HCT116 (cell line): ENCODE measurements at regions not wholly inside any gene's neighbourhood (a gene's known extent, or its start where the extent isn't known, plus 50 kb on each side); places are given as distances from the start of the nearest gene placed in this dataset.

Experiments
- ATAC-seq: fragments of 200-7000 bp; cut with Tn5 transposase; 2 replicates; pipeline ENCODE4 v1.9.1; 2020; ENCODE audit warnings: mild to moderate bottlenecking, moderate library complexity
- BruUV-seq: library from RNA; stranded (reverse); fragments of 400-500 nt; replicated peaks from 2 replicates; lab custom pipeline; 2021; lab: Mats Ljungman, UMichigan
- CTCF ChIA-PET: fragments of 300-600 bp; sonication (Branson Sonifier 250); formaldehyde crosslinking; loops from one replicate; lab custom pipeline; 2021; ENCODE audit warnings: antibody characterized with exemption; lab: Charles Lee
- POLR2A ChIA-PET: fragments of 300-600, 350-600 bp; sonication (Branson Sonifier 250); formaldehyde crosslinking; loops from one replicate; lab custom pipeline; 2021; ENCODE audit warnings: antibody characterized with exemption; lab: Charles Lee
- RAD21 ChIA-PET, 2 experiments: fragments of 300-600 bp; sonication (Branson Sonifier 250); formaldehyde crosslinking; loops; one replicate each; lab custom pipeline; 2023; ENCODE audit warnings: low total read pairs in 2 of 2; ENCODE audit not compliant: uncharacterized antibody in 2 of 2, unreplicated experiment in 2 of 2, low non-redundant PET in 1 of 2; lab: Charles Lee
- DNase-seq: peaks from one replicate; pipeline ENCODE4 v3.0.0-alpha.2; 2010; ENCODE audit warnings: low read depth, low spot score
- H2AFZ ChIP-seq: fragments of 200-600 bp; shearing (Covaris generic), sonication (generic); 2 replicates; pipeline ENCODE4 v1.6.1; 2017; ENCODE audit warnings: low read depth, mixed run types, mixed read lengths, antibody characterized with exemption, low read length; ENCODE audit not compliant: poor library complexity, severe bottlenecking
- H3K27ac ChIP-seq: 2 replicates; pipeline ENCODE4 v1.5.1; 2012; ENCODE audit warnings: low read depth, low read length
- H3K27me3 ChIP-seq: fragments of 200-600 bp; sonication (generic); 2 replicates; pipeline ENCODE4 v1.6.1; 2016; ENCODE audit warnings: mixed run types, low read length, mixed read lengths; ENCODE audit not compliant: insufficient read depth
- H3K36me3 ChIP-seq, 2 experiments: fragments of 200-500 bp in 1 of 2; fragments of 200-600 bp in 1 of 2; sonication (Bioruptor generic) in 1 of 2; sonication (generic) in 1 of 2; 2 replicates each; pipeline versions ENCODE4 v1.5.1 to v1.6.1; 2014 to 2016; ENCODE audit warnings: low read length in 2 of 2, inconsistent platforms in 1 of 2, mixed read lengths in 1 of 2, mixed run types in 1 of 2; ENCODE audit not compliant: insufficient read depth in 2 of 2, control insufficient read depth in 1 of 2
- H3K4me1 ChIP-seq, 2 experiments: fragments of 200-600 bp in 1 of 2; sonication (generic) in 1 of 2; 2 replicates each; pipeline versions ENCODE4 v1.5.1 to v1.6.1; 2012 to 2017; ENCODE audit warnings: low read length in 2 of 2, inconsistent platforms in 1 of 2, mild to moderate bottlenecking in 1 of 2, mixed read lengths in 1 of 2, mixed run types in 1 of 2, moderate library complexity in 1 of 2; ENCODE audit not compliant: insufficient read depth in 2 of 2, control insufficient read depth in 1 of 2
- H3K4me2 ChIP-seq: fragments of 200-600 bp; sonication (generic); 2 replicates; pipeline ENCODE4 v1.6.1; 2017; ENCODE audit warnings: mixed run types, low read length, mixed read lengths
- H3K4me3 ChIP-seq, 2 experiments: fragments of 200-600 bp in 1 of 2; sonication (generic) in 1 of 2; replicated peaks in 1 of 2; 2 replicates each; pipeline ENCODE4 v1.5.1; 2011 to 2016; ENCODE audit warnings: low read length in 2 of 2, control low read depth in 1 of 2, low read depth in 1 of 2, mild to moderate bottlenecking in 1 of 2, mixed read lengths in 1 of 2, mixed run types in 1 of 2
- H3K79me2 ChIP-seq: fragments of 200-600 bp; sonication (generic); 2 replicates; pipeline ENCODE4 v1.6.1; 2017; ENCODE audit warnings: mild to moderate bottlenecking, mixed run types, low read length, moderate library complexity, mixed read lengths; ENCODE audit not compliant: insufficient read depth
- H3K9ac ChIP-seq: fragments of 200-600 bp; sonication (generic); 2 replicates; pipeline ENCODE4 v1.6.1; 2016; ENCODE audit warnings: low read length, mixed read lengths
- H3K9me2 ChIP-seq: fragments of 200-600 bp; sonication (generic), shearing (Covaris generic); 2 replicates; pipeline ENCODE4 v1.6.1; 2017; ENCODE audit warnings: mixed run types, mild to moderate bottlenecking, moderate library complexity; ENCODE audit not compliant: insufficient read depth
- H3K9me3 ChIP-seq, 2 experiments: fragments of 200-500 bp in 1 of 2; fragments of 200-600 bp in 1 of 2; sonication (Bioruptor generic) in 1 of 2; sonication (generic) in 1 of 2; 2 replicates each; pipeline ENCODE4 v1.6.1; 2014 to 2017; ENCODE audit warnings: low read length in 2 of 2, mixed read lengths in 2 of 2, inconsistent platforms in 1 of 2, low read depth in 1 of 2, mild to moderate bottlenecking in 1 of 2, mixed run types in 1 of 2, moderate library complexity in 1 of 2; ENCODE audit not compliant: control insufficient read depth in 1 of 2, insufficient read depth in 1 of 2
- H4K20me1 ChIP-seq: fragments of 200-600 bp; sonication (generic), shearing (Covaris generic); 2 replicates; pipeline ENCODE4 v1.6.1; 2017; ENCODE audit warnings: mixed run types, mild to moderate bottlenecking, moderate library complexity; ENCODE audit not compliant: insufficient read depth
- ATF3 ChIP-seq: IDR thresholded peaks from 2 replicates; pipeline ENCODE4 v1.6.1; 2012
- CBX3 ChIP-seq: IDR thresholded peaks from 2 replicates; pipeline ENCODE4 v1.6.1; 2012; ENCODE audit warnings: low read depth
- CEBPB ChIP-seq: IDR thresholded peaks from 2 replicates; pipeline ENCODE4 v1.6.1; 2012; ENCODE audit warnings: low read depth
- EGR1 ChIP-seq: IDR thresholded peaks from 2 replicates; pipeline ENCODE4 v1.6.1; 2012; ENCODE audit warnings: low read depth
- ELF1 ChIP-seq: IDR thresholded peaks from 2 replicates; pipeline ENCODE4 v1.6.1; 2012; ENCODE audit warnings: low read depth, borderline replicate concordance
- EZH2phosphoT487 ChIP-seq: fragments of 200-600 bp; IDR thresholded peaks from 2 replicates; pipeline ENCODE4 v1.6.1; 2018; ENCODE audit warnings: antibody characterized with exemption, borderline replicate concordance
- POLR2A ChIP-seq: IDR thresholded peaks from 2 replicates; pipeline ENCODE4 v1.7.0; 2011; ENCODE audit warnings: borderline replicate concordance; ENCODE audit not compliant: insufficient read depth, insufficient read length; ENCODE audit errors: extremely low read depth
- POLR2AphosphoS5 ChIP-seq: IDR thresholded peaks from 2 replicates; pipeline ENCODE4 v1.6.1; 2011; ENCODE audit warnings: mild to moderate bottlenecking, low read depth, low read length, moderate library complexity
- RAD21 ChIP-seq: IDR thresholded peaks from 2 replicates; pipeline ENCODE4 v1.6.1; 2012; ENCODE audit warnings: low read depth, mild to moderate bottlenecking
- SRF ChIP-seq: IDR thresholded peaks from 2 replicates; pipeline ENCODE4 v1.6.1; 2012; ENCODE audit warnings: low read depth
- TCF7L2 ChIP-seq: IDR thresholded peaks from 2 replicates; pipeline ENCODE4 v1.7.0; 2011; ENCODE audit warnings: borderline replicate concordance, inconsistent platforms; ENCODE audit not compliant: insufficient read depth, insufficient read length; ENCODE audit errors: extremely low read depth
- ZFX ChIP-seq: fragments of 450-650 bp; IDR thresholded peaks from 2 replicates; pipeline ENCODE4 v1.6.1; 2017
- ZNF274 ChIP-seq: fragments of 200-500 bp; sonication (Bioruptor generic); IDR thresholded peaks from 2 replicates; pipeline ENCODE4 v1.6.1; 2014; ENCODE audit warnings: mild to moderate bottlenecking, low read depth, low read length, inconsistent platforms
- intact Hi-C: fragments of 100-400 bp; cut with micrococcal nuclease; formaldehyde crosslinking; loops from 2 replicates; pipeline ENCODE4 v1.10.0; 2022
- TF ChIP-seq, protein P1 (sequence below), 3 experiments: fragments of 200-600 bp in 1 of 3; sonication (generic) in 1 of 3; IDR thresholded peaks in 2 of 3; conservative IDR thresholded peaks in 1 of 3; 2 replicates each; pipeline ENCODE4 v1.5.1; 2012 to 2017; ENCODE audit warnings: low read depth in 2 of 3, low read length in 2 of 3, antibody characterized with exemption in 1 of 3, borderline replicate concordance in 1 of 3, control low read depth in 1 of 3, mild to moderate bottlenecking in 1 of 3, mixed read lengths in 1 of 3, mixed run types in 1 of 3, moderate library complexity in 1 of 3; ENCODE audit not compliant: insufficient read depth in 1 of 3
- TF ChIP-seq, protein P2 (sequence below): IDR thresholded peaks from 2 replicates; pipeline ENCODE4 v1.6.1; 2011; ENCODE audit warnings: mild to moderate bottlenecking, low read length, moderate library complexity; ENCODE audit not compliant: insufficient replicate concordance; ENCODE audit errors: extremely low read depth
- TF ChIP-seq, protein P3 (sequence below): IDR thresholded peaks from 2 replicates; pipeline ENCODE4 v1.6.1; 2012

DNA sequence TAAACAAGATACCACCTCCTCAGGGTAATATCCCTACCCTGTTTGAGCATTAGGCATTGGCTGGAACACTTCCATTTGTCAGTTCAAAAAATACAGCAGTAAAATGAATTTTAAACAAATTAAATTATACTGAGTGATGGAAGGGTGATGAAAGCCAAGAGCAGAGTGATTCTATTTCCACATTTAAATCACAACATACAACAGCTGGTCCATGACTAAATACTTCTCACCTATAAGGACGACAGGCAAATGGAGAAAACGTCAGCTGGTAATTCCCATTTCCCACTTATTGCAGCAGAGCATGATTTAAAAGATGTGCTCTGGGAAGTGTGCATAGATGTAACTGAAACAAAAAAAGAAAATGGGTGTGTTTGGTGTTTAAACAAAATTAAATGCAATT is 543.6 kb upstream of the DAB2 start (continued):
- TF ChIP-seq, protein P1, sequence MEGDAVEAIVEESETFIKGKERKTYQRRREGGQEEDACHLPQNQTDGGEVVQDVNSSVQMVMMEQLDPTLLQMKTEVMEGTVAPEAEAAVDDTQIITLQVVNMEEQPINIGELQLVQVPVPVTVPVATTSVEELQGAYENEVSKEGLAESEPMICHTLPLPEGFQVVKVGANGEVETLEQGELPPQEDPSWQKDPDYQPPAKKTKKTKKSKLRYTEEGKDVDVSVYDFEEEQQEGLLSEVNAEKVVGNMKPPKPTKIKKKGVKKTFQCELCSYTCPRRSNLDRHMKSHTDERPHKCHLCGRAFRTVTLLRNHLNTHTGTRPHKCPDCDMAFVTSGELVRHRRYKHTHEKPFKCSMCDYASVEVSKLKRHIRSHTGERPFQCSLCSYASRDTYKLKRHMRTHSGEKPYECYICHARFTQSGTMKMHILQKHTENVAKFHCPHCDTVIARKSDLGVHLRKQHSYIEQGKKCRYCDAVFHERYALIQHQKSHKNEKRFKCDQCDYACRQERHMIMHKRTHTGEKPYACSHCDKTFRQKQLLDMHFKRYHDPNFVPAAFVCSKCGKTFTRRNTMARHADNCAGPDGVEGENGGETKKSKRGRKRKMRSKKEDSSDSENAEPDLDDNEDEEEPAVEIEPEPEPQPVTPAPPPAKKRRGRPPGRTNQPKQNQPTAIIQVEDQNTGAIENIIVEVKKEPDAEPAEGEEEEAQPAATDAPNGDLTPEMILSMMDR (IDR thresholded peaks at IDR 0.05 in 2 of 3, conservative IDR thresholded peaks at IDR 0.05 in 1 of 3; ENCODE audit: borderline replicate concordance in 1 of 3, insufficient read depth in 1 of 3, low read depth in 2 of 3, low read length in 2 of 3) = no peak
- TF ChIP-seq TCF7L2 = no peak
- no peak for TF ChIP-seq POLR2A
- TF ChIP-seq, protein P2, sequence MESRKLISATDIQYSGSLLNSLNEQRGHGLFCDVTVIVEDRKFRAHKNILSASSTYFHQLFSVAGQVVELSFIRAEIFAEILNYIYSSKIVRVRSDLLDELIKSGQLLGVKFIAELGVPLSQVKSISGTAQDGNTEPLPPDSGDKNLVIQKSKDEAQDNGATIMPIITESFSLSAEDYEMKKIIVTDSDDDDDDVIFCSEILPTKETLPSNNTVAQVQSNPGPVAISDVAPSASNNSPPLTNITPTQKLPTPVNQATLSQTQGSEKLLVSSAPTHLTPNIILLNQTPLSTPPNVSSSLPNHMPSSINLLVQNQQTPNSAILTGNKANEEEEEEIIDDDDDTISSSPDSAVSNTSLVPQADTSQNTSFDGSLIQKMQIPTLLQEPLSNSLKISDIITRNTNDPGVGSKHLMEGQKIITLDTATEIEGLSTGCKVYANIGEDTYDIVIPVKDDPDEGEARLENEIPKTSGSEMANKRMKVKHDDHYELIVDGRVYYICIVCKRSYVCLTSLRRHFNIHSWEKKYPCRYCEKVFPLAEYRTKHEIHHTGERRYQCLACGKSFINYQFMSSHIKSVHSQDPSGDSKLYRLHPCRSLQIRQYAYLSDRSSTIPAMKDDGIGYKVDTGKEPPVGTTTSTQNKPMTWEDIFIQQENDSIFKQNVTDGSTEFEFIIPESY = no peak
- TF ChIP-seq SRF = no peak
- TF ChIP-seq CBX3 = no peak
- no peak for TF ChIP-seq EZH2phosphoT487
- no peak for TF ChIP-seq RAD21
- TF ChIP-seq ATF3 = no peak
- TF ChIP-seq, protein P3, sequence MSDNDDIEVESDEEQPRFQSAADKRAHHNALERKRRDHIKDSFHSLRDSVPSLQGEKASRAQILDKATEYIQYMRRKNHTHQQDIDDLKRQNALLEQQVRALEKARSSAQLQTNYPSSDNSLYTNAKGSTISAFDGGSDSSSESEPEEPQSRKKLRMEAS = no peak

GRCh38 chr5:39955156-39955555 is 530.4 kb upstream of the DAB2 start:
- H3K4me3 ChIP-seq = no peak overlapping the region
- no peaks in the 10 kb centered on the region for H3K36me3 ChIP-seq
- no peaks in the 10 kb centered on the region for H4K20me1 ChIP-seq
- no peaks in the 10 kb centered on the region for H3K4me1 ChIP-seq
- no peaks in the 10 kb centered on the region for H3K9me2 ChIP-seq
- no peak overlapping the region for H3K9ac ChIP-seq
- H3K9me3 ChIP-seq = no peaks in the 10 kb centered on the region
- POLR2A ChIA-PET = no interaction called here
- RAD21 ChIA-PET = no interaction called here
- BruUV-seq = no TSS peak
- intact Hi-C loops = no loop called here
- H3K27me3 ChIP-seq = no peaks in the 10 kb centered on the region
- CTCF ChIA-PET = no interaction called here
- DNase-seq (no peak), ATAC-seq (no peak)
- no peak overlapping the region for H3K27ac ChIP-seq
- H2AFZ ChIP-seq = no peak overlapping the region
- no peak overlapping the region for H3K4me2 ChIP-seq
- H3K79me2 ChIP-seq = no peaks in the 10 kb centered on the region
- TF ChIP-seq CEBPB (no peak), ELF1 (no peak), SRF (no peak), CBX3 (no peak), ZNF274 (no peak), EGR1 (no peak), POLR2A (no peak), ZFX (no peak), POLR2AphosphoS5 (no peak), EZH2phosphoT487 (no peak)
- TF ChIP-seq, protein P2 = no peak
- TF ChIP-seq, protein P1 (IDR thresholded peaks at IDR 0.05 in 2 of 3, conservative IDR thresholded peaks at IDR 0.05 in 1 of 3; ENCODE audit: borderline replicate concordance in 1 of 3, insufficient read depth in 1 of 3, low read depth in 2 of 3, low read length in 2 of 3) = no peak
